Smooth muscle cell (in vitro differentiated cells): ENCODE measurements at regions not wholly inside any gene's neighbourhood (a gene's known extent, or its start where the extent isn't known, plus 50 kb on each side); places are given as distances from the start of the nearest gene placed in this dataset.
"Not testable (repeated sequence)": the region's sequence is repeated elsewhere in the genome, so short reads cannot be mapped to it uniquely, and the experiment has no call there.

Experiments
- DNase-seq: peaks from one replicate; lab custom pipeline; 2025; ENCODE audit not compliant: unreplicated experiment; lab: John Stamatoyannopoulos, UW
- H2AFZ ChIP-seq: fragments of 200-600 bp; sonication (generic); 2 replicates; pipeline ENCODE4 v1.6.0; 2016; ENCODE audit warnings: antibody characterized with exemption, low read depth, mild to moderate bottlenecking
- H3F3A ChIP-seq: fragments of 200-600 bp; sonication (generic); 2 replicates; pipeline ENCODE4 v1.6.0; 2017; ENCODE audit warnings: antibody characterized with exemption, low read depth
- H3K27ac ChIP-seq: fragments of 200-600 bp; sonication (generic); 2 replicates; pipeline ENCODE4 v1.5.1; 2016; ENCODE audit warnings: low read depth, mild to moderate bottlenecking
- H3K27me3 ChIP-seq: fragments of 200-600 bp; sonication (generic); 2 replicates; pipeline ENCODE4 v1.6.1; 2016; ENCODE audit warnings: low read depth, mild to moderate bottlenecking
- H3K36me3 ChIP-seq: fragments of 200-600 bp; sonication (generic); 2 replicates; pipeline ENCODE4 v1.5.1; 2016; ENCODE audit warnings: low read depth
- H3K4me1 ChIP-seq: fragments of 200-600 bp; sonication (generic); 2 replicates; pipeline ENCODE4 v1.5.1; 2016; ENCODE audit warnings: low read depth
- H3K4me2 ChIP-seq: fragments of 200-600 bp; sonication (generic); 2 replicates; pipeline ENCODE4 v1.6.0; 2016; ENCODE audit warnings: mild to moderate bottlenecking
- H3K4me3 ChIP-seq: fragments of 200-600 bp; sonication (generic); 2 replicates; pipeline ENCODE4 v1.5.1; 2016; ENCODE audit warnings: mild to moderate bottlenecking
- H3K79me2 ChIP-seq: fragments of 200-600 bp; sonication (generic); 2 replicates; pipeline ENCODE4 v1.6.0; 2016; ENCODE audit warnings: low read depth, mild to moderate bottlenecking
- H3K9ac ChIP-seq: fragments of 200-600 bp; sonication (generic); 2 replicates; pipeline ENCODE4 v1.6.0; 2016; ENCODE audit warnings: low read depth
- H3K9me3 ChIP-seq: fragments of 200-600 bp; sonication (generic); replicated peaks from 2 replicates; pipeline ENCODE4 v1.5.1; 2016; ENCODE audit warnings: low read depth
- H4K20me1 ChIP-seq: fragments of 200-600 bp; sonication (generic); 2 replicates; pipeline ENCODE4 v1.6.0; 2016; ENCODE audit warnings: low read depth
- WGBS: methylation state at CpG from one replicate; pipeline ENCODE4 v1.1.7; 2016; ENCODE audit warnings: low lambda C conversion rate; 5-methylcytosine and 5-hydroxymethylcytosine counted together
- TF ChIP-seq, protein P1 (sequence below): fragments of 200-600 bp; sonication (generic); IDR thresholded peaks from 2 replicates; pipeline ENCODE4 v1.5.1; 2017; ENCODE audit warnings: borderline replicate concordance, mild to moderate bottlenecking, antibody characterized with exemption; ENCODE audit not compliant: insufficient read depth, poor library complexity, severe bottlenecking

DNA sequence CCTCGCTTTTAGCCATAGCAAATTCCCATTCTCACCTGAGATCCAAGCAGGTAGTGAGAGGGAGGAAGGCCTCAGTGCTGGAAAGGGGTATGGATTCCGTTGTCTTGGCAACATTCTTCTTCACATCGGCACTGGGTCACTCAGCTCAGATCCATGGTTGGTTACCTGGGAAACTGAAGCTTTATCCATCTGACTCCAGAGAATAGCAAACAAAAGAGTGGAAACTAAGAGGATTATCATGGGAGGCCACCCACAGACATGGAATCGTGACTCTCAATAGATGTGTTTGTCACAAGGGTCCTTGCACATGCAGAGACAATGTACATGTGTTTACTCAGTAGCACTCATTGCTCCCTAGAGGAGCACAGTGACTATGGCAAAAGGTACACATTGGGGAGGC, 81.0 kb downstream of the MAGED4 start:
- Histone ChIP-seq H2AFZ (no peak overlapping the region), H3F3A (no peaks in the 10 kb centered on the region), H3K9ac (no peak overlapping the region), H3K79me2 (no peaks in the 10 kb centered on the region), H3K36me3 (no peaks in the 10 kb centered on the region), H3K4me2 (no peak overlapping the region), H4K20me1 (no peaks in the 10 kb centered on the region), H3K4me1 (no peaks in the 10 kb centered on the region), H3K27ac (no peak overlapping the region), H3K4me3 (no peak overlapping the region), H3K27me3 (no peaks in the 10 kb centered on the region), H3K9me3 (no peaks in the 10 kb centered on the region)
- 74% methylated on average over 4 of the region's 4 CpGs for WGBS
- no peak for DNase-seq
- TF ChIP-seq, protein P1, sequence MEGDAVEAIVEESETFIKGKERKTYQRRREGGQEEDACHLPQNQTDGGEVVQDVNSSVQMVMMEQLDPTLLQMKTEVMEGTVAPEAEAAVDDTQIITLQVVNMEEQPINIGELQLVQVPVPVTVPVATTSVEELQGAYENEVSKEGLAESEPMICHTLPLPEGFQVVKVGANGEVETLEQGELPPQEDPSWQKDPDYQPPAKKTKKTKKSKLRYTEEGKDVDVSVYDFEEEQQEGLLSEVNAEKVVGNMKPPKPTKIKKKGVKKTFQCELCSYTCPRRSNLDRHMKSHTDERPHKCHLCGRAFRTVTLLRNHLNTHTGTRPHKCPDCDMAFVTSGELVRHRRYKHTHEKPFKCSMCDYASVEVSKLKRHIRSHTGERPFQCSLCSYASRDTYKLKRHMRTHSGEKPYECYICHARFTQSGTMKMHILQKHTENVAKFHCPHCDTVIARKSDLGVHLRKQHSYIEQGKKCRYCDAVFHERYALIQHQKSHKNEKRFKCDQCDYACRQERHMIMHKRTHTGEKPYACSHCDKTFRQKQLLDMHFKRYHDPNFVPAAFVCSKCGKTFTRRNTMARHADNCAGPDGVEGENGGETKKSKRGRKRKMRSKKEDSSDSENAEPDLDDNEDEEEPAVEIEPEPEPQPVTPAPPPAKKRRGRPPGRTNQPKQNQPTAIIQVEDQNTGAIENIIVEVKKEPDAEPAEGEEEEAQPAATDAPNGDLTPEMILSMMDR = no peak

DNA sequence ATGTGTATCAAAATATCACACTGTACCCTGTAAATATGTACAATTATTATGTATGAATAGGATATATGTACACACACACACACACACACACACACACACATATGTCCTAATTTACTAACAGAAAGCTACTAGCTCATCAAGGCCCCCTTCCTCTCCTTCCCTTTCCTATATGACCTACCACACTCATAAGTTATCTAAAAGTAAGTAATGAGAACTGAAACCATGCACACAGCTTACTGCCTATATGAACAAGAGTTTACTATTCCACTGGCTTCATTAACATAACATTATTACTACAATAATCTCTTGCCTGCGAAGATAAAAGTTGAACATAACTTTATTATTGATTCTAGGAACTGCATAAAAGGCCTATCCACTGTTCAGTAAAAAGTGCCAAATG, 83.8 kb downstream of the MAGED4 start:
- H4K20me1 ChIP-seq, H3K4me3 ChIP-seq, H3K36me3 ChIP-seq, H3K9me3 ChIP-seq, H3K4me2 ChIP-seq, DNase-seq, H3F3A ChIP-seq, H3K27ac ChIP-seq, H3K79me2 ChIP-seq, H2AFZ ChIP-seq, H3K9ac ChIP-seq, H3K27me3 ChIP-seq, H3K4me1 ChIP-seq: not testable (repeated sequence)
- 68% methylated on average over 1 of the region's 1 CpG for WGBS

DNA sequence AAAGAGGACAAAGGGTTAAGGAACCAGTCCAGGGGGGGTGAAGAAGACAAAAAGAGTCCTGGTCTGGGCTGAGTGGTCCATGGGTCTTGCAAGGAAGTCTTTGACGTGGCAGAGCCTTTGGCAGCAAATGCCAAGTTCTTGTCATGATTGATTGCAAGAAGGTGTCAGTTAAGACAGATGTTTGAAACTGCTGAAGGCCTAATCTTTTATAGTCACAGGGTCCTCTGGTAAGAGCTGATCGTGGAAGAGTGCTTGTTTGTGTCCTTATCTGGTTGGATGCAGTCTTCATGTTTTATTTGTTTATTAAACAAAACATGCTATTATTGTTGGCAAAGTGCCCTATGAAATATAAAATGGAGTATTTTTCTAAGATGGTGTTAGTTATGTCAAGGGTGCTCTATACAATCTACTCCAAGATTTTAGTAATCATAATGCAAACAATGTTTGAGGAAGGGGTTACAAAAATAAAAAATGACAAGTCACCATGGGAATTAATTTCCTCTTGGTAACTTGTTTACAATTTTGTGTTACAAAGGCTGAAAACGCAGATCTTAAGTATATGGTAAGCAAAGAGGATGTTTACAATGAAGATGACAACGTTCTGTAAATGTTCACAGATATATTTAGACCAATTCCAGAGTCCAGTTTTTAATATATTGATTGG, 85.9 kb downstream of the MAGED4 start:
- no peak for DNase-seq
- H3K36me3 ChIP-seq = no peaks in the 10 kb centered on the region
- no peaks in the 10 kb centered on the region for H4K20me1 ChIP-seq
- no peaks in the 10 kb centered on the region for H3K27me3 ChIP-seq
- H3F3A ChIP-seq = no peaks in the 10 kb centered on the region
- H3K4me3 ChIP-seq = no peak overlapping the region
- H2AFZ ChIP-seq = no peak overlapping the region
- no peak overlapping the region for H3K27ac ChIP-seq
- 46% methylated on average over 4 of the region's 4 CpGs for WGBS
- TF ChIP-seq, protein P1 = no peak
- H3K4me1 ChIP-seq = no peaks in the 10 kb centered on the region
- H3K79me2 ChIP-seq = no peaks in the 10 kb centered on the region
- no peak overlapping the region for H3K4me2 ChIP-seq
- no peaks in the 10 kb centered on the region for H3K9me3 ChIP-seq
- no peak overlapping the region for H3K9ac ChIP-seq

DNA sequence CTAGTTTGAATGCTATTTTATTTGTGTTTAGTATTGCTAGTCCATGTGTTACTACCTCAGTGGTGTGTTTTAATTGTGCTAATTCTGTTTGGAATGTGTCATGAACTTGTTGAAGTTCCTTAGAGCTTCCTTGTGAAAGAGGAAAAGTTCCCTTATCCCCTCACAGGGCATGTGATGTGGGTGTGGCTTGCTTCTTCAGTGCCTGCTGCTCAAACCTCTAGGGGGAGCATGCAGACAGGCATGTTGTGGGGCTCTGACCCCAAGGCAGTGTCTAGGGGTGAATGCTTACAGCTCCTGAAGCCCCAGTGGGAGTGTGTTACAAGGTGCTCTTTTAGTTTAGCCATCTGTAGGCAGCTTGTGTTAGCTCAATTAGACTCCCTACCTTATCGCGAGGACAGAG, 86.5 kb downstream of the MAGED4 start:
- Histone ChIP-seq H3K36me3 (no peaks in the 10 kb centered on the region), H2AFZ (no peak overlapping the region), H3K9me3 (no peaks in the 10 kb centered on the region), H3K27ac (no peak overlapping the region), H3K4me1 (no peaks in the 10 kb centered on the region), H3K27me3 (no peaks in the 10 kb centered on the region), H3K4me3 (no peak overlapping the region), H3K4me2 (no peak overlapping the region), H3K9ac (no peak overlapping the region), H3F3A (no peaks in the 10 kb centered on the region), H3K79me2 (no peaks in the 10 kb centered on the region), H4K20me1 (no peaks in the 10 kb centered on the region)
- no peak for DNase-seq
- 66% methylated on average over 2 of the region's 2 CpGs for WGBS
- TF ChIP-seq, protein P1 = peak; percentile 13
